ENCODE measurements at regions not wholly inside any gene's neighbourhood (a gene's known extent, or its start where the extent isn't known, plus 50 kb on each side); places are given as distances from the start of the nearest gene placed in this dataset.
"Not testable (repeated sequence)": the region's sequence is repeated elsewhere in the genome, so short reads cannot be mapped to it uniquely, and the experiment has no call there.

DNA sequence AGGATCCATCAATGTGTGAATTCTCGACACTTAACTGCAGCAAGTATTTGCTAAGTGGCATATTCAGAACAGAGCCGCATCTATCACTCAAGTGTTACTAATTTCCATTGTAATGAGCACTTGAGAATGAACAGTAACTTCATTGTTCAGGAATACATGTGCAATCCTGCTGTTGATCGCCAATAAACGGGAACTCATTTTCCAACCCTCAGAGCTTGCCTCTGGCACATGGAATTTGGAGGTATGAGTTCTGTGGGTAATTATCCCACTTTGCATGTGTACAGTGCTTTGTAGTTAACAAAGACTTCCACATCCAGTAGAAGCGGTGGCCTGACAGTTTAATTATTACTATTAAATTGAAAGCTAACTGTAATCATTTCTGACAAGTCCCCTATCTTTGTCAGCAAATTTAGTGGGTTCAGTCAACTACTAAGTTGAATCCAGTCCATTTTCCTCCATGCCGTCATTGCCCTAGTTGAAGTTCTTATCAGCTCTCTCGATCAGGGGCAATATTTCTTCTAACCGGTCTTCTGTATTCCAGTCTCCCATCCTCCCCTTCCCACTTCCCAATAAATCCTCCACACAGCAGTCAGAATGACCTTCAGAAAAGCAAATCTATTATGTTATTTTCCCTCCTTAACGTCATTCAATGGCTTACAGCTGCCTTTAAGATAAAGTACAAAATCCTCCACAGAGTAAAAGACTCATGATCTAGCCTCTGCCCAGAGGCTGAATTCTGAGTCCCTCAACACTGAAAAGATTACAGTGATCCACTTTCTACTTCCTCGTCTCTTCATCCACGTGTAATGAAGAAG is 62.4 kb upstream of the GBA3 start:
- DNase-seq (ENCODE audit: low read depth): not testable (repeated sequence)

- DNase-seq (ENCODE audit: low read depth): not testable (repeated sequence)
Observed at GRCh38 chr4:22631167-22631566, 61.6 kb upstream of the GBA3 start.

DNA sequence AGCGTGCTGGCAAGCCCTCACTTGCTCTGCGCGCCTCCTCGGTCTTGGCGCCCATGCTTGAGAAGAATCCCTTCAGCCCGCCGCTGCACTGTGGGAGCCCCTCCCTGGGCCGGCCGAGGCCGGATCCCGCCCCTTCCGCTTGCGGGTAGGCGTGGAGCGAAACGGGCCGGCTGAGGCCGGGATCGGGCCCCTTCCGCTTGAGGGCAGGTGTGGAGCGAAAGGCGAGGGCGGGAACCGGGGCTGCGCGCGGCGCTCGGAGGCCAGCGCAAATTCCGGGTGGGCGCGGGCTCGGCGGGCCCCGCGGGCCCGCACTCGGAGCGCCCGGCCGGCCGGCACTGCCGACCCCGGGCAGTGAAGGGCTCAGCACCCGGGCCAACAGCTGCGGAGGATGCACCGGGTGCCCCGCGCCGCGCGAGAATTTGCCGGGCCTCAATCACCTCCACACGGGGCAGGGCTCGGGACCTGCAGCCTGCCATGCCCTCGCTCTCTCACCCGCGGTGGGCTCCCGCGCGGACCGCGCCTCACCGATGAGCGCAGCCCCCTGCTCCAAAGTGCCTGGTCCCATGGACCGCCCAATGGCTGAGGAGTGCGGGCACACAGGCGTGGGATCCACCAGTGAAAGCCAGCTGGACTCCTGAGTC is 58.1 kb upstream of the GBA3 start:
- no peak for DNase-seq (ENCODE audit: low read depth)

- DNase-seq (ENCODE audit: low read depth): not testable (repeated sequence)
Observed at GRCh38 chr4:22635182-22635549, 57.6 kb upstream of the GBA3 start.

DNA sequence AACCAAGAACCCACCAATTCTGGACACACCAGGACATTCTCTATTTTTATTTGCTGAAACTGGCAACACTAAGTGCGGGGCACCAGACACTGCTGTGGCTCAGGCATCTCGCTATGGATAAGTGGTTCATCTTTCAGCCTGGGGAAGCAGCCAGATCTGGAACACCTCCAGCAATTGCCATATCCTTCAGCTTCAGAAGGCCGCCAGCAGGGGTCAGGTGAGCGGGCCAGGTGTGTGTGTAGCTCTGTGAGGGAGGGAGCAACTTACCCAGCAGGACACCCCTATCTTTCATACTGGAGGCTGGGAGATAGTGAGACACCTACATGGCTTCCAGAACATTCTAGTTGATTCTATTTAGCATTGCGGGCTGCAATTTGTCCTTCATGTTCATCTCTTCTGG is 57.0 kb upstream of the GBA3 start:
- no peak for DNase-seq (ENCODE audit: low read depth)

GRCh38 chr4:22637306-22637705 is 55.4 kb upstream of the GBA3 start:
- DNase-seq (ENCODE audit: low read depth): no peak
